Spleen (tissue), 11 donors: ENCODE measurements at regions not wholly inside any gene's neighbourhood (a gene's known extent, or its start where the extent isn't known, plus 50 kb on each side); places are given as distances from the start of the nearest gene placed in this dataset.

ENCODE experiments used
- DNase-seq: peaks from one replicate; pipeline ENCODE4 v3.0.0-alpha.2; 2020
- H3K27ac ChIP-seq, 8 donors: fragments of 200-600 bp; sonication (generic) in 7 of 8; 1 replicate in 4 of 8; 2 replicates in 4 of 8; pipeline versions ENCODE4 v1.5.0 to v1.8.0; 2016 to 2021; ENCODE audit warnings: inconsistent platforms in 4 of 8, mild to moderate bottlenecking in 4 of 8, moderate library complexity in 1 of 8
- H3K27me3 ChIP-seq, 7 donors: fragments of 200-600 bp; sonication (generic) in 6 of 7; replicated peaks in 1 of 7; 1 replicate in 4 of 7; 2 replicates in 3 of 7; pipeline versions ENCODE4 v1.5.0 to v1.8.0; 2016 to 2021; ENCODE audit warnings: inconsistent platforms in 3 of 7, mild to moderate bottlenecking in 1 of 7
- H3K36me3 ChIP-seq, 6 donors: fragments of 200-600 bp; sonication (generic) in 5 of 6; 1 replicate in 4 of 6; 2 replicates in 2 of 6; pipeline versions ENCODE4 v1.5.0 to v1.8.0; 2016 to 2021; ENCODE audit warnings: inconsistent platforms in 2 of 6
- H3K4me1 ChIP-seq, 6 donors: fragments of 200-600 bp; sonication (generic) in 5 of 6; 1 replicate in 3 of 6; 2 replicates in 3 of 6; pipeline versions ENCODE4 v1.5.0 to v1.8.0; 2016 to 2021; ENCODE audit warnings: inconsistent platforms in 3 of 6
- H3K4me3 ChIP-seq, 8 donors: fragments of 200-600 bp; sonication (generic) in 7 of 8; 1 replicate in 4 of 8; 2 replicates in 4 of 8; pipeline versions ENCODE4 v1.5.0 to v1.8.0; 2016 to 2021; ENCODE audit warnings: inconsistent platforms in 4 of 8, mild to moderate bottlenecking in 4 of 8, moderate library complexity in 2 of 8
- H3K9me3 ChIP-seq, 8 donors: fragments of 200-600 bp; sonication (generic) in 7 of 8; 1 replicate in 4 of 8; 2 replicates in 4 of 8; pipeline versions ENCODE4 v1.5.0 to v1.8.0; 2016 to 2021; ENCODE audit warnings: inconsistent platforms in 4 of 8
- POLR2A ChIP-seq, 3 donors: fragments of 450-650 bp; IDR thresholded peaks; one replicate each; pipeline ENCODE4 v1.5.1; 2017; ENCODE audit warnings: antibody characterized with exemption in 3 of 3, mild to moderate bottlenecking in 1 of 3
- POLR2AphosphoS5 ChIP-seq, 3 donors: sonication (generic); formaldehyde crosslinking; IDR thresholded peaks; one replicate each; pipeline ENCODE4 v1.5.1; 2017; ENCODE audit warnings: antibody characterized with exemption in 3 of 3
- WGBS, 5 donors: extraction: QIAGEN DNeasy Blood & Tissue Kit in 3 of 5; methylation state at CpG; one replicate each; pipeline versions ENCODE4 v1.1.5 to v1.1.7; 2013 to 2018; 5-methylcytosine and 5-hydroxymethylcytosine counted together
- intact Hi-C: fragments of 100-400 bp; cut with DNase I; formaldehyde crosslinking; loops from one replicate; pipeline ENCODE4 v1.15.0; 2023; ENCODE audit warnings: low total_unique reads
- TF ChIP-seq, protein P1 (sequence below), 11 experiments: fragments of 200-600 bp in 7 of 11; fragments of 450-650 bp in 4 of 11; sonication (generic) in 4 of 11; IDR thresholded peaks in 8 of 11; conservative IDR thresholded peaks in 3 of 11; 1 replicate in 7 of 11; 2 replicates in 4 of 11; pipeline versions ENCODE4 v1.4.0 to v1.8.0; 2016 to 2021; ENCODE audit warnings: antibody characterized with exemption in 11 of 11, inconsistent platforms in 4 of 11, mild to moderate bottlenecking in 1 of 11
- donor health status: healthy with polysubstance abuse.
- donor health status: DM: no; HTN: no; CAD: no; lungs with moderate emphysema.
- donor health status: DM: no; HTN: no; CAD: no.
- donor health status: Bipolar disorder and iron deficiency.
- donor health status: healthy.
- donor health status: DM: no; HTN: no; CAD: no.
- donor health status: DM: yes; HTN: yes; CAD: no.

DNA sequence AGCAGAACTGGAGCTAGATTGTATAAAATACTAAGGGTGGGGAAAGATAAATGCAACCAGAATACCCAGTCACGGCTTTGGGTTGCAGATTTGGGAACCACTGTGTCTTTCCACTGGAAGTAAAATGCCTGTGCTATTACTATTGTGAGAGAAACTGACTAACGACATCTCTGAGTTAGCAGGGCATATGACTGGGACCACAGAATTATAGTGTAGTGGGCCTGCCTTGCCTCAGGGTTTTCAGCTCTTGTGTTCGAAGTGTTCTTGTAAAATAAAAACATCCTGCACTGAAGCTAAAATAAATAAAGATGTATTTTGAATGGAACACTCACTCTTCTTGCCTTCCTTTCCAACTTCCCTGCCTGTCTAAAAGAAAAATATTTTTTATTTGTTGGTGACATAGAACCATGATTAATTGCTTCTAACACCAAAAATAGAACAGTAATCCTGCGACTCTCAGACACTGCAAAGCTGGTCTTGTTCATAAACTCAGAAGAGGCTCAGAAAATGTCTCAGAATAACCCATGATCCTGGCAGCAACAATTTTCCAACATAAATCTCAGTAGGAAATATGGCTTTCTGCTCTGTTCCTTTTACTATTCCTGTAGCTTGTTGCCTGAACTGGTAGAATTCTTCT, 104.2 kb downstream of the FAM47B start:
- Histone ChIP-seq H3K27me3 (no peaks in the 10 kb centered on the region), H3K27ac (no peak overlapping the region), H3K4me3 (no peak overlapping the region), H3K36me3 (no peaks in the 10 kb centered on the region), H3K9me3 (peaks cover 0 to 7% (median 0%) of the 10 kb centered on the region in 8 donors), H3K4me1 (no peaks in the 10 kb centered on the region)
- DNase-seq, result no peak
- 14 to 36% (median 19%) methylated on average over 4 of the region's 4 CpGs for WGBS, 5 donors
- TF ChIP-seq POLR2AphosphoS5 (IDR thresholded peaks at IDR 0.05) (no peak), POLR2A (IDR thresholded peaks at IDR 0.05) (no peak)
- TF ChIP-seq, protein P1, sequence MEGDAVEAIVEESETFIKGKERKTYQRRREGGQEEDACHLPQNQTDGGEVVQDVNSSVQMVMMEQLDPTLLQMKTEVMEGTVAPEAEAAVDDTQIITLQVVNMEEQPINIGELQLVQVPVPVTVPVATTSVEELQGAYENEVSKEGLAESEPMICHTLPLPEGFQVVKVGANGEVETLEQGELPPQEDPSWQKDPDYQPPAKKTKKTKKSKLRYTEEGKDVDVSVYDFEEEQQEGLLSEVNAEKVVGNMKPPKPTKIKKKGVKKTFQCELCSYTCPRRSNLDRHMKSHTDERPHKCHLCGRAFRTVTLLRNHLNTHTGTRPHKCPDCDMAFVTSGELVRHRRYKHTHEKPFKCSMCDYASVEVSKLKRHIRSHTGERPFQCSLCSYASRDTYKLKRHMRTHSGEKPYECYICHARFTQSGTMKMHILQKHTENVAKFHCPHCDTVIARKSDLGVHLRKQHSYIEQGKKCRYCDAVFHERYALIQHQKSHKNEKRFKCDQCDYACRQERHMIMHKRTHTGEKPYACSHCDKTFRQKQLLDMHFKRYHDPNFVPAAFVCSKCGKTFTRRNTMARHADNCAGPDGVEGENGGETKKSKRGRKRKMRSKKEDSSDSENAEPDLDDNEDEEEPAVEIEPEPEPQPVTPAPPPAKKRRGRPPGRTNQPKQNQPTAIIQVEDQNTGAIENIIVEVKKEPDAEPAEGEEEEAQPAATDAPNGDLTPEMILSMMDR (IDR thresholded peaks at IDR 0.05 in 8 of 11, conservative IDR thresholded peaks at IDR 0.05 in 3 of 11), result no peak
- intact Hi-C loops, result no loop called here

DNA sequence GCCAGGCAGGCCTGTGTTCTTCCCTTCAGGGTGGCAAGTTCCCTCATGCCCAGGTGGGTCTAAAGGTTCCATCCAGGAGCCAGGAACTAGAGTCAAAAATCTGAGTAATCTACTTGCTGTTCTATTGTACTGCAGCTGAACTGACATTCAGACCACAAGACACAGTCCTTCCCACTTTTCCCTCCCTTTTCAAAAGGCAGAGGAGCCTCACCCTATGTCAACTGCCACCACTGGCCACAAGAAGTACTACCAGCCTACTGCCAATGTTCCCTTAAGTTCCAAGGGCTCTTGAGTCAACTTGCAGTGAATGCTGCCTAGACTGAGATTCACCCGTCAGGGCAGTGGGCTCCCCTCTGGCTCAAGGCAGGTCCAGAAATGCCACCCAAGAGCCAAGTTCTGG, 133.5 kb downstream of the FAM47B start:
- Histone ChIP-seq H3K9me3 (peaks cover 0 to 15% (median 0%) of the 10 kb centered on the region in 8 donors), H3K4me1 (no peaks in the 10 kb centered on the region), H3K27ac (no peak overlapping the region), H3K4me3 (no peak overlapping the region), H3K27me3 (peaks cover 0 to 4% (median 0%) of the 10 kb centered on the region in 7 donors), H3K36me3 (no peaks in the 10 kb centered on the region)
- WGBS, 5 donors, result 61 to 100% (median 82%) methylated on average over 1 of the region's 1 CpG; no CpG with 5 or more reads in 2 of the 5 donors
- TF ChIP-seq, protein P1 (IDR thresholded peaks at IDR 0.05 in 8 of 11, conservative IDR thresholded peaks at IDR 0.05 in 3 of 11), result no peak
- TF ChIP-seq POLR2A (IDR thresholded peaks at IDR 0.05) (no peak), POLR2AphosphoS5 (IDR thresholded peaks at IDR 0.05) (no peak)
- intact Hi-C loops, result no loop called here
- no peak for DNase-seq

DNA sequence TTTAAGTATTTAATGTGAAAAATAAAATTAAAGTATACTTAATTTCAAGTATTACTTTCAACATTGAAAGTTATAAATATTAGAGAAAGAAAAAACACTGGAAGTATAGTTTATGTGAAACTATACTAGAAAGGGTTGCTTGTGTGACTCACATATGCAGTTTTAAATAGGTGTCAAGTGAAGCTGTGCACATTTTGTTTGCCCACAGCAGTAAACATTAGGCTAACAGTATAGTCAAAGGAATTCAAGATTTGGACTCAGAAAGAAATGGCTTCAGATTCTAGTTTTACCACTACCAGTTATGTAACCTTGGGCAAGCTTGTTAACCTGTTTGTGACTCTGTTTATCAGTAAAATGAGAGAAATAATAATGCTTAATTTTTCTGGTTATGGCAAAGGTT, 148.2 kb downstream of the FAM47B start:
- H3K27me3 ChIP-seq, result no peaks in the 10 kb centered on the region
- H3K4me3 ChIP-seq, result no peak overlapping the region
- H3K27ac ChIP-seq, result no peak overlapping the region
- intact Hi-C loops, result no loop called here
- DNase-seq, result no peak
- no peak for TF ChIP-seq POLR2A (IDR thresholded peaks at IDR 0.05)
- TF ChIP-seq POLR2AphosphoS5 (IDR thresholded peaks at IDR 0.05), result no peak
- TF ChIP-seq, protein P1 (IDR thresholded peaks at IDR 0.05 in 8 of 11, conservative IDR thresholded peaks at IDR 0.05 in 3 of 11), result no peak
- no peaks in the 10 kb centered on the region for H3K36me3 ChIP-seq
- H3K4me1 ChIP-seq, result no peaks in the 10 kb centered on the region
- H3K9me3 ChIP-seq, result peaks cover 0 to 10% (median 0%) of the 10 kb centered on the region in 8 donors

DNA sequence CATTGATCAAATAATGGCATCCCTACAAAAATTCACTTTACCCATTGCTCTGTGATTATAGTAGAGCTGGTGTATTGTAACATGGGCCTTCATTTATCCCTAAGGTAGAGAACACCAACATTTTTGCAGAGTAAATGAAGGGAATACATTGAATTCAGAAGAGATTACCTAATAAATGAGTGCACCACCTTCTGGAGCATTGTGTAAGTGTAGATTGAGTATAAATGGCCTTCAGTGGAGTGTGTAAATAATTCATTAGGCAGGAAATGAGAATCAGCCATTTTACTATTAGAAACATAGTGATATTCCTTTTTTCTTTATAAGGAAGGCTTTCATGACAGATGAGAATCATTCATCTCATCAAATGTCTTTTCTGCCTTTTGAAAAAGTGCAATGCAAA, 155.8 kb downstream of the FAM47B start:
- H3K36me3 ChIP-seq, result no peaks in the 10 kb centered on the region
- no peaks in the 10 kb centered on the region for H3K4me1 ChIP-seq
- no peak for DNase-seq
- no peak overlapping the region for H3K27ac ChIP-seq
- no peaks in the 10 kb centered on the region for H3K27me3 ChIP-seq
- H3K9me3 ChIP-seq, result no peaks in the 10 kb centered on the region
- H3K4me3 ChIP-seq, result no peak overlapping the region
- intact Hi-C loops, result no loop called here
- TF ChIP-seq POLR2AphosphoS5 (IDR thresholded peaks at IDR 0.05) (no peak), POLR2A (IDR thresholded peaks at IDR 0.05) (no peak)
- TF ChIP-seq, protein P1 (IDR thresholded peaks at IDR 0.05 in 8 of 11, conservative IDR thresholded peaks at IDR 0.05 in 3 of 11), result no peak
